T-helper 2 cell treated with Interferon-gamma antibody and Interleukin-4, amounts not matched to agents 100 ng/mL and 5 ng/mL, for 36 hours (primary cell): ENCODE measurements at regions not wholly inside any gene's neighbourhood (a gene's known extent, or its start where the extent isn't known, plus 50 kb on each side); places are given as distances from the start of the nearest gene placed in this dataset.
"Not testable (repeated sequence)": the region's sequence is repeated elsewhere in the genome, so short reads cannot be mapped to it uniquely, and the experiment has no call there.

ENCODE experiments used
- intact Hi-C: fragments of 100-400 bp; cut with micrococcal nuclease; formaldehyde crosslinking; loops from one replicate; pipeline ENCODE4 v1.15.1; 2023

- intact Hi-C loops = no loop called here
Measured at GRCh38 chr3:144900366-144900765, 928.7 kb downstream of the DIPK2A start.

GRCh38 chr3:144907581-144907980, 936.0 kb downstream of the DIPK2A start:
- intact Hi-C loops = not testable (repeated sequence)

- intact Hi-C loops = no loop called here
Measured at GRCh38 chr3:144912968-144913367, 941.3 kb downstream of the DIPK2A start.

GRCh38 chr3:144915202-144915601, 943.6 kb downstream of the DIPK2A start:
- intact Hi-C loops = no loop called here

GRCh38 chr3:144921710-144922109, 950.1 kb downstream of the DIPK2A start:
- intact Hi-C loops = no loop called here

GRCh38 chr3:144923046-144923775, 951.6 kb downstream of the DIPK2A start:
- intact Hi-C loops = no loop called here

GRCh38 chr3:144930431-144930830, 958.8 kb downstream of the DIPK2A start:
- intact Hi-C loops = no loop called here

GRCh38 chr3:144931590-144931989, 960.0 kb downstream of the DIPK2A start:
- intact Hi-C loops = no loop called here

GRCh38 chr3:144942093-144942837, 970.6 kb downstream of the DIPK2A start:
- intact Hi-C loops = no loop called here

GRCh38 chr3:144942838-144943197, 971.2 kb downstream of the DIPK2A start:
- intact Hi-C loops = no loop called here

GRCh38 chr3:144947895-144948294, 976.3 kb downstream of the DIPK2A start:
- intact Hi-C loops = no loop called here

GRCh38 chr3:144948711-144949110, 977.1 kb downstream of the DIPK2A start:
- intact Hi-C loops = no loop called here

GRCh38 chr3:144953959-144954358, 982.3 kb downstream of the DIPK2A start:
- intact Hi-C loops = no loop called here

- intact Hi-C loops = no loop called here
Measured at GRCh38 chr3:144957398-144958101, 985.9 kb downstream of the DIPK2A start.

- intact Hi-C loops = no loop called here
Measured at GRCh38 chr3:144963810-144964209, 992.2 kb downstream of the DIPK2A start.

GRCh38 chr3:144966560-144966959, 994.9 kb downstream of the DIPK2A start:
- intact Hi-C loops = no loop called here

GRCh38 chr3:144968750-144969350, 997.2 kb downstream of the DIPK2A start:
- intact Hi-C loops = no loop called here

- intact Hi-C loops = not testable (repeated sequence)
Measured at GRCh38 chr3:144984481-144984880, 1012.9 kb downstream of the DIPK2A start.

GRCh38 chr3:144989807-144990206, 1018.2 kb downstream of the DIPK2A start:
- intact Hi-C loops = no loop called here

- intact Hi-C loops = no loop called here
Measured at GRCh38 chr3:144995856-144996255, 1024.2 kb downstream of the DIPK2A start.

GRCh38 chr3:145005427-145005826, 1033.8 kb downstream of the DIPK2A start:
- intact Hi-C loops = no loop called here

GRCh38 chr3:145006271-145006670, 1034.6 kb downstream of the DIPK2A start:
- intact Hi-C loops = no loop called here
